H9 (cell line): ENCODE measurements at regions not wholly inside any gene's neighbourhood (a gene's known extent, or its start where the extent isn't known, plus 50 kb on each side); places are given as distances from the start of the nearest gene placed in this dataset.

Experiments
- DNase-seq: peaks from one replicate; pipeline ENCODE4 v3.0.0-alpha.2; 2017
- H2AFZ ChIP-seq: one replicate; pipeline ENCODE4 v1.6.1; 2013; ENCODE audit warnings: mild to moderate bottlenecking, low read length, control low read depth, moderate library complexity
- H2AK5ac ChIP-seq: 2 replicates; pipeline ENCODE4 v1.6.1; 2013; ENCODE audit warnings: low read length, control low read depth, mixed read lengths; ENCODE audit not compliant: insufficient read length
- H2BK120ac ChIP-seq: one replicate; pipeline ENCODE4 v1.6.1; 2013; ENCODE audit warnings: low read depth, mild to moderate bottlenecking, low read length, control low read depth, inconsistent platforms; ENCODE audit not compliant: poor library complexity, severe bottlenecking
- H2BK12ac ChIP-seq: 2 replicates; pipeline ENCODE4 v1.6.1; 2013; ENCODE audit warnings: low read length, control low read depth, mixed read lengths, low read depth; ENCODE audit not compliant: insufficient read length
- H2BK15ac ChIP-seq: 2 replicates; pipeline ENCODE4 v1.6.1; 2013; ENCODE audit warnings: low read depth, low read length, control low read depth
- H2BK20ac ChIP-seq: one replicate; pipeline ENCODE4 v1.6.1; 2013; ENCODE audit warnings: low read depth, mild to moderate bottlenecking, low read length, control low read depth, inconsistent platforms; ENCODE audit not compliant: poor library complexity, severe bottlenecking
- H2BK5ac ChIP-seq: 2 replicates; pipeline ENCODE4 v1.6.1; 2013; ENCODE audit warnings: low read length, control low read depth, mixed read lengths; ENCODE audit not compliant: insufficient read length
- H3K14ac ChIP-seq: 2 replicates; pipeline ENCODE4 v1.6.1; 2013; ENCODE audit warnings: low read length, control low read depth; ENCODE audit not compliant: insufficient read depth
- H3K18ac ChIP-seq: 2 replicates; pipeline ENCODE4 v1.6.1; 2013; ENCODE audit warnings: low read depth, mild to moderate bottlenecking, mixed read lengths, low read length, control low read depth; ENCODE audit not compliant: insufficient read length
- H3K23ac ChIP-seq: 2 replicates; pipeline ENCODE4 v1.6.1; 2013; ENCODE audit warnings: low read length, control low read depth, mixed read lengths, low read depth; ENCODE audit not compliant: insufficient read length
- H3K23me2 ChIP-seq: 2 replicates; pipeline ENCODE4 v1.6.1; 2013; ENCODE audit warnings: low read depth, mild to moderate bottlenecking, mixed read lengths, low read length, control low read depth; ENCODE audit not compliant: insufficient read length, poor library complexity, severe bottlenecking
- H3K27ac ChIP-seq: 2 replicates; pipeline ENCODE4 v1.5.1; 2013; ENCODE audit warnings: low read length, control low read depth, mixed read lengths, low read depth; ENCODE audit not compliant: insufficient read length
- H3K27me3 ChIP-seq: 2 replicates; pipeline ENCODE4 v1.6.1; 2013; ENCODE audit warnings: low read length, control low read depth, inconsistent platforms; ENCODE audit not compliant: insufficient read depth
- H3K4ac ChIP-seq: 2 replicates; pipeline ENCODE4 v1.6.1; 2013; ENCODE audit warnings: low read depth, mild to moderate bottlenecking, control low read depth, inconsistent platforms, low read length, moderate library complexity
- H3K4me1 ChIP-seq: 2 replicates; pipeline ENCODE4 v1.6.1; 2013; ENCODE audit warnings: low read length, control low read depth, inconsistent platforms; ENCODE audit not compliant: insufficient read depth
- H3K4me2 ChIP-seq: 2 replicates; pipeline ENCODE4 v1.6.1; 2013; ENCODE audit warnings: low read length, control low read depth, mixed read lengths; ENCODE audit not compliant: insufficient read length, insufficient read depth
- H3K56ac ChIP-seq: 2 replicates; pipeline ENCODE4 v1.6.1; 2013; ENCODE audit warnings: low read depth, mild to moderate bottlenecking, mixed read lengths, low read length, control low read depth; ENCODE audit not compliant: insufficient read length
- H3K79me1 ChIP-seq: 2 replicates; pipeline ENCODE4 v1.6.1; 2013; ENCODE audit warnings: low read depth, mild to moderate bottlenecking, moderate library complexity, low read length, control low read depth, inconsistent platforms; ENCODE audit not compliant: insufficient read depth, poor library complexity, severe bottlenecking
- H3K79me2 ChIP-seq: 2 replicates; pipeline ENCODE4 v1.6.1; 2013; ENCODE audit warnings: low read length, control low read depth, inconsistent platforms; ENCODE audit not compliant: insufficient read depth
- H3K9ac ChIP-seq: 2 replicates; pipeline ENCODE4 v1.6.1; 2013; ENCODE audit warnings: low read length, control low read depth, mixed read lengths; ENCODE audit not compliant: insufficient read length; ENCODE audit errors: extremely low read depth
- H3K9me3 ChIP-seq: one replicate; pipeline ENCODE4 v1.6.1; 2013; ENCODE audit warnings: low read depth, low read length, inconsistent platforms; ENCODE audit not compliant: control insufficient read depth
- H3T11ph ChIP-seq: one replicate; pipeline ENCODE4 v1.6.1; 2013; ENCODE audit warnings: mild to moderate bottlenecking, low read length, control low read depth, inconsistent platforms
- H4K20me1 ChIP-seq: one replicate; pipeline ENCODE4 v1.6.1; 2013; ENCODE audit not compliant: control insufficient read depth, insufficient read length, insufficient read depth
- H4K5ac ChIP-seq: 2 replicates; pipeline ENCODE4 v1.6.1; 2013; ENCODE audit warnings: low read depth, mild to moderate bottlenecking, mixed read lengths, low read length, control low read depth; ENCODE audit not compliant: insufficient read length
- H4K8ac ChIP-seq: replicated peaks from 2 replicates; pipeline ENCODE4 v1.6.1; 2013; ENCODE audit warnings: low read length, control low read depth, mixed read lengths, low read depth; ENCODE audit not compliant: insufficient read length
- H4K91ac ChIP-seq: 2 replicates; pipeline ENCODE4 v1.6.1; 2013; ENCODE audit warnings: low read depth, mild to moderate bottlenecking, moderate library complexity, mixed read lengths, low read length, control low read depth; ENCODE audit not compliant: insufficient read length
- H3K27ac Mint-ChIP-seq, 3 experiments: 2 replicates in 2 of 3; 3 replicates in 1 of 3; pipeline ENCODE4 v1.8.0; 2020 to 2021; ENCODE audit warnings: mixed read lengths in 3 of 3, mild to moderate bottlenecking in 1 of 3, moderate library complexity in 1 of 3
- H3K27me3 Mint-ChIP-seq: 2 replicates; pipeline ENCODE4 v1.8.0; 2021; ENCODE audit warnings: low read depth, mild to moderate bottlenecking, moderate library complexity, mixed read lengths
- H3K36me3 Mint-ChIP-seq, 3 experiments: 2 replicates in 2 of 3; 3 replicates in 1 of 3; pipeline ENCODE4 v1.8.0; 2020 to 2021; ENCODE audit warnings: low read depth in 3 of 3, mixed read lengths in 3 of 3; ENCODE audit not compliant: insufficient read depth in 1 of 3
- H3K4me1 Mint-ChIP-seq, 2 experiments: 2 replicates each; pipeline ENCODE4 v1.8.0; 2020; ENCODE audit warnings: mixed read lengths in 2 of 2
- H3K4me3 Mint-ChIP-seq, 2 experiments: 2 replicates in 1 of 2; 3 replicates in 1 of 2; pipeline ENCODE4 v1.8.0; 2020 to 2021; ENCODE audit warnings: mild to moderate bottlenecking in 2 of 2, mixed read lengths in 2 of 2, moderate library complexity in 1 of 2
- H3K9me3 Mint-ChIP-seq, 2 experiments: 2 replicates in 1 of 2; 3 replicates in 1 of 2; pipeline ENCODE4 v1.8.0; 2020; ENCODE audit warnings: mild to moderate bottlenecking in 2 of 2, mixed read lengths in 2 of 2, moderate library complexity in 1 of 2
- CTCF ChIP-seq: fragments of 200-600 bp; sonication (generic); conservative IDR thresholded peaks from 3 replicates; pipeline ENCODE4 v1.8.0; 2021; ENCODE audit warnings: antibody characterized with exemption, mild to moderate bottlenecking
- WGBS: extraction: QIAGEN DNeasy Blood & Tissue Kit; methylation state at CpG from one replicate; pipeline ENCODE4 v1.1.7; 2013; ENCODE audit warnings: missing lambda C conversion rate, low lambda C conversion rate, mixed read lengths; ENCODE audit not compliant: insufficient read length; ENCODE audit errors: extremely low coverage; 5-methylcytosine and 5-hydroxymethylcytosine counted together

GRCh38 chr3:182349951-182350517 is 443.3 kb upstream of the ATP11B start:
- Histone ChIP-seq H3T11ph (no peak overlapping the region), H3K9ac (no peak overlapping the region), H3K27ac (no peak overlapping the region), H3K14ac (no peak overlapping the region), H3K23ac (no peak overlapping the region), H2BK12ac (no peak overlapping the region), H4K20me1 (no peaks in the 10 kb centered on the region), H4K8ac (no peak overlapping the region), H3K23me2 (no peaks in the 10 kb centered on the region), H3K79me2 (no peaks in the 10 kb centered on the region), H4K91ac (no peak overlapping the region), H4K5ac (no peak overlapping the region), H2AFZ (no peak overlapping the region), H3K9me3 (no peaks in the 10 kb centered on the region), H2BK5ac (no peak overlapping the region), H3K4ac (no peak overlapping the region), H2BK20ac (no peak overlapping the region), H3K56ac (no peak overlapping the region), H2BK15ac (no peak overlapping the region), H3K4me2 (no peak overlapping the region), H3K27me3 (no peaks in the 10 kb centered on the region), H2AK5ac (no peak overlapping the region), H3K18ac (no peak overlapping the region), H2BK120ac (no peak overlapping the region), H3K4me1 (no peaks in the 10 kb centered on the region), H3K79me1 (no peaks in the 10 kb centered on the region)
- TF ChIP-seq CTCF = no peak
- DNase-seq = no peak
- Mint-ChIP-seq H3K4me3 (no peak overlapping the region), H3K4me1 (no peaks in the 10 kb centered on the region), H3K36me3 (peaks cover 0 to 2% (median 0%) of the 10 kb centered on the region in 3 experiments; a peak in 1 of 7 replicates), H3K9me3 (peaks cover 0 to 2% of the 10 kb centered on the region in 2 experiments; a peak in 4 of 5 replicates), H3K27me3 (no peaks in the 10 kb centered on the region; the same call in 1 of the 2 replicates), H3K27ac (no peak overlapping the region)
- WGBS = no CpG with 5 or more reads among the region's 1 CpG
